CD14-positive monocyte (primary cell): ENCODE measurements at regions not wholly inside any gene's neighbourhood (a gene's known extent, or its start where the extent isn't known, plus 50 kb on each side); places are given as distances from the start of the nearest gene placed in this dataset.
A peak's percentile ranks its signal among the peaks of the same experiment; 100 is the strongest.

Source experiments
- DNase-seq, 3 donors: peaks; one replicate each; pipeline ENCODE4 v3.0.0-alpha.2; 2011 to 2022
- H2AFZ ChIP-seq: 2 replicates; pipeline ENCODE4 v1.6.0; 2012; ENCODE audit warnings: mild to moderate bottlenecking, low read depth, low read length, inconsistent platforms; ENCODE audit not compliant: insufficient read depth, poor library complexity, severe bottlenecking
- H3K27ac ChIP-seq, 2 donors: 1 replicate in 1 of 2; 2 replicates in 1 of 2; pipeline ENCODE4 v1.5.1; 2012 to 2013; ENCODE audit warnings: low read length in 2 of 2, control low read depth in 1 of 2, inconsistent platforms in 1 of 2, low read depth in 1 of 2, mild to moderate bottlenecking in 1 of 2
- H3K27me3 ChIP-seq, 2 donors: one replicate each; pipeline versions ENCODE4 v1.6.0 to v1.6.1; 2011 to 2013; ENCODE audit warnings: low read length in 2 of 2; ENCODE audit not compliant: control insufficient read depth in 2 of 2, insufficient read depth in 2 of 2
- H3K36me3 ChIP-seq, 2 donors: replicated peaks in 1 of 2; 1 replicate in 1 of 2; 2 replicates in 1 of 2; pipeline versions ENCODE4 v1.5.1 to v1.6.1; 2012 to 2013; ENCODE audit warnings: low read length in 2 of 2, control low read depth in 1 of 2, inconsistent platforms in 1 of 2, mild to moderate bottlenecking in 1 of 2; ENCODE audit not compliant: insufficient read depth in 2 of 2, control insufficient read depth in 1 of 2
- H3K4me1 ChIP-seq, 2 donors: 1 replicate in 1 of 2; 2 replicates in 1 of 2; pipeline versions ENCODE4 v1.5.1 to v1.6.1; 2012 to 2013; ENCODE audit warnings: low read length in 2 of 2, control low read depth in 1 of 2, inconsistent platforms in 1 of 2, mild to moderate bottlenecking in 1 of 2, moderate library complexity in 1 of 2; ENCODE audit not compliant: insufficient read depth in 2 of 2, control insufficient read depth in 1 of 2
- H3K4me2 ChIP-seq: replicated peaks from 2 replicates; pipeline ENCODE3; 2012; ENCODE audit warnings: low read length, moderate library complexity, mild to moderate bottlenecking; ENCODE audit not compliant: poor library complexity, severe bottlenecking; ENCODE audit errors: extremely low read depth
- H3K4me3 ChIP-seq, 3 experiments: fragments of 200-600 bp in 1 of 3; sonication (generic) in 1 of 3; replicated peaks in 1 of 3; 1 replicate in 2 of 3; 2 replicates in 1 of 3; pipeline ENCODE4 v1.5.1; 2011 to 2013; ENCODE audit warnings: low read length in 3 of 3, mild to moderate bottlenecking in 3 of 3, control low read depth in 2 of 3, low read depth in 2 of 3, inconsistent platforms in 1 of 3, moderate library complexity in 1 of 3
- H3K79me2 ChIP-seq: 2 replicates; pipeline ENCODE4 v1.6.0; 2012; ENCODE audit warnings: mild to moderate bottlenecking, control low read depth, inconsistent platforms, low read length, moderate library complexity; ENCODE audit not compliant: insufficient read depth
- H3K9ac ChIP-seq: 2 replicates; pipeline ENCODE4 v1.6.0; 2017; ENCODE audit warnings: low read length, mild to moderate bottlenecking; ENCODE audit not compliant: insufficient read depth, poor library complexity, severe bottlenecking
- H3K9me3 ChIP-seq, 2 donors: replicated peaks in 1 of 2; 1 replicate in 1 of 2; 2 replicates in 1 of 2; pipeline versions ENCODE4 v1.5.1 to v1.6.1; 2012 to 2013; ENCODE audit warnings: low read length in 2 of 2, control low read depth in 1 of 2; ENCODE audit not compliant: control insufficient read depth in 1 of 2, insufficient read depth in 1 of 2
- H4K20me1 ChIP-seq: 2 replicates; pipeline ENCODE4 v1.6.0; 2012; ENCODE audit warnings: mild to moderate bottlenecking, low read length, control low read depth, moderate library complexity; ENCODE audit not compliant: insufficient read depth
- H3K27ac Mint-ChIP-seq, 7 donors: one replicate each; pipeline ENCODE4 v1.8.0; 2020; ENCODE audit warnings: mild to moderate bottlenecking in 7 of 7, mixed read lengths in 7 of 7, moderate library complexity in 6 of 7, inconsistent platforms in 2 of 7
- H3K27me3 Mint-ChIP-seq, 3 donors: one replicate each; pipeline ENCODE4 v1.8.0; 2021 to 2022; ENCODE audit warnings: low read depth in 3 of 3, mild to moderate bottlenecking in 3 of 3, mixed read lengths in 3 of 3, moderate library complexity in 3 of 3, inconsistent platforms in 1 of 3
- H3K36me3 Mint-ChIP-seq, 2 donors: one replicate each; pipeline ENCODE4 v1.8.0; 2020; ENCODE audit warnings: mixed read lengths in 2 of 2, inconsistent platforms in 1 of 2, mild to moderate bottlenecking in 1 of 2
- H3K4me1 Mint-ChIP-seq: one replicate; pipeline ENCODE4 v1.8.0; 2020; ENCODE audit warnings: mild to moderate bottlenecking, mixed read lengths
- H3K4me3 Mint-ChIP-seq, 2 donors: one replicate each; pipeline ENCODE4 v1.8.0; 2020; ENCODE audit warnings: mild to moderate bottlenecking in 2 of 2, mixed read lengths in 2 of 2, moderate library complexity in 1 of 2
- H3K9me3 Mint-ChIP-seq, 7 donors: one replicate each; pipeline ENCODE4 v1.8.0; 2020 to 2022; ENCODE audit warnings: mixed read lengths in 7 of 7, mild to moderate bottlenecking in 6 of 7, moderate library complexity in 6 of 7, inconsistent platforms in 2 of 7
- WGBS: methylation state at CpG from one replicate; pipeline ENCODE4 v1.1.5; 2013; ENCODE audit warnings: missing lambda C conversion rate; ENCODE audit not compliant: insufficient coverage; 5-methylcytosine and 5-hydroxymethylcytosine counted together
- intact Hi-C, 2 donors: fragments of 100-400 bp; cut with micrococcal nuclease; formaldehyde crosslinking; loops; one replicate each; pipeline versions ENCODE4 v1.15.0 to v1.15.1; 2023
- TF ChIP-seq, protein P1 (sequence below): fragments of 200-600 bp; IDR thresholded peaks from one replicate; pipeline ENCODE4 v1.8.0; 2022; ENCODE audit warnings: antibody characterized with exemption, mild to moderate bottlenecking

- Mint-ChIP-seq H3K4me1 (peaks cover 28% of the 10 kb centered on the region), H3K27me3 (peaks cover 48 to 60% (median 54%) of the 10 kb centered on the region in 3 donors), H3K4me3 (peak overlapping the region; percentile 92 to 100), H3K27ac (peak overlapping the region in 1 of 7 donors; percentile 74), H3K9me3 (peaks cover 0 to 24% (median 17%) of the 10 kb centered on the region in 7 donors), H3K36me3 (peaks cover 20 to 29% of the 10 kb centered on the region in 2 donors)
- Histone ChIP-seq H3K27ac (no peak overlapping the region), H3K4me3 (peak overlapping the region; percentile 38 to 75 (median 48)), H3K79me2 (no peaks in the 10 kb centered on the region), H3K36me3 (no peaks in the 10 kb centered on the region), H3K4me1 (peaks cover 20 to 21% of the 10 kb centered on the region in 2 donors), H2AFZ (peak overlapping the region; percentile 77), H4K20me1 (no peaks in the 10 kb centered on the region), H3K9me3 (peaks cover 10 to 29% of the 10 kb centered on the region in 2 donors), H3K4me2 (peak overlapping the region; percentile 90), H3K27me3 (peaks cover 56 to 60% of the 10 kb centered on the region in 2 donors), H3K9ac (no peak overlapping the region)
- 1% methylated on average over 65 of the region's 67 CpGs for WGBS
- DNase-seq, result peak; percentile 6 to 20 (median 16)
- intact Hi-C loops, result no loop called here
- TF ChIP-seq, protein P1, sequence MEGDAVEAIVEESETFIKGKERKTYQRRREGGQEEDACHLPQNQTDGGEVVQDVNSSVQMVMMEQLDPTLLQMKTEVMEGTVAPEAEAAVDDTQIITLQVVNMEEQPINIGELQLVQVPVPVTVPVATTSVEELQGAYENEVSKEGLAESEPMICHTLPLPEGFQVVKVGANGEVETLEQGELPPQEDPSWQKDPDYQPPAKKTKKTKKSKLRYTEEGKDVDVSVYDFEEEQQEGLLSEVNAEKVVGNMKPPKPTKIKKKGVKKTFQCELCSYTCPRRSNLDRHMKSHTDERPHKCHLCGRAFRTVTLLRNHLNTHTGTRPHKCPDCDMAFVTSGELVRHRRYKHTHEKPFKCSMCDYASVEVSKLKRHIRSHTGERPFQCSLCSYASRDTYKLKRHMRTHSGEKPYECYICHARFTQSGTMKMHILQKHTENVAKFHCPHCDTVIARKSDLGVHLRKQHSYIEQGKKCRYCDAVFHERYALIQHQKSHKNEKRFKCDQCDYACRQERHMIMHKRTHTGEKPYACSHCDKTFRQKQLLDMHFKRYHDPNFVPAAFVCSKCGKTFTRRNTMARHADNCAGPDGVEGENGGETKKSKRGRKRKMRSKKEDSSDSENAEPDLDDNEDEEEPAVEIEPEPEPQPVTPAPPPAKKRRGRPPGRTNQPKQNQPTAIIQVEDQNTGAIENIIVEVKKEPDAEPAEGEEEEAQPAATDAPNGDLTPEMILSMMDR, result no peak
These were observed 87.5 kb upstream of the RHOU start for GRCh38 chr1:228647523-228648444.

DNA sequence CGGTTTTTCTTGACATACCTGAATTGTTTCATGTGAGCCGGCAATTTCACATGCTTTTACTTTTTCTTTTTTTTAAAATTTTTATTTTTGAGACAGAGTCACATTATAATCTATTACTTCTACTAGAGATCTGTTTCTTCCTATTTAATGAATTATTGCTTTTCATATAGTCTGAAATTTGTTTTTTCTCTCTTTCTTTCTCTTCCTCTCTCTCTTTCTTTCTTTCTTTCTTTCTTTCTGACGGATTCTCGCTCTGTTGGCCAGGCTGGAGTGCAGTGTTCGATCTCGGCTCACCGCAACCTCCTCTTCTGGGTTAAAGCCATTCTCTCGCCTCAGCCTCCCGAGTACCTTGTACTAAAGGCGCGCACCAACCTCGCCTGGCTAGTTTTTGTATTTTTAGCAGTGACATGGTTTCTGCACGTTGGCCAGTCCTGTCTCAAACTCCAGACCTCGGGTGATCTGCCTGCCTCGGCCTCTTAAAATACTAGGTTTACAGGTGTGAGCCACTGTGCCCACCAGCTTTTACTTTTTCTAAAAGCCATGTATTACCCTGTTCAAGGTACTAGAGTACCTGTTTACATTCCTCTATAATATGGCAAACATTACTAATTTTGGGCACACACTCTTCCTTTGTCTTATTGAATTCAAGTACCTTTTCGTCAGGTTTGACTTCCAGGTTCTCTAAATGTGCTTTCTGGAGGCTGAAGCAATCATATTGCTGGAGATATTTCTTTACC is 86.5 kb upstream of the RHOU start:
- 65% methylated on average over 8 of the region's 16 CpGs for WGBS
- no peak overlapping the region for H3K27ac Mint-ChIP-seq
- TF ChIP-seq, protein P1, result no peak
- Histone ChIP-seq H3K4me2 (no peak overlapping the region), H3K9me3 (peaks cover 10 to 29% of the 10 kb centered on the region in 2 donors), H3K9ac (no peak overlapping the region), H3K27me3 (peaks cover 58 to 63% of the 10 kb centered on the region in 2 donors), H2AFZ (no peak overlapping the region), H3K36me3 (no peaks in the 10 kb centered on the region), H3K27ac (no peak overlapping the region), H3K4me1 (peaks cover 20 to 21% of the 10 kb centered on the region in 2 donors), H3K4me3 (peak overlapping the region in 1 of 3 experiments; percentile 75), H3K79me2 (no peaks in the 10 kb centered on the region), H4K20me1 (no peaks in the 10 kb centered on the region)
- H3K9me3 Mint-ChIP-seq, result peaks cover 0 to 24% (median 17%) of the 10 kb centered on the region in 7 donors
- peaks cover 20 to 29% of the 10 kb centered on the region in 2 donors for H3K36me3 Mint-ChIP-seq
- peaks cover 52 to 67% (median 61%) of the 10 kb centered on the region in 3 donors for H3K27me3 Mint-ChIP-seq
- intact Hi-C loops, result no loop called here
- peaks cover 28% of the 10 kb centered on the region for H3K4me1 Mint-ChIP-seq
- no peak for DNase-seq
- H3K4me3 Mint-ChIP-seq, result peak overlapping the region; percentile 92 to 100
